H9 (cell line): ENCODE measurements at regions not wholly inside any gene's neighbourhood (a gene's known extent, or its start where the extent isn't known, plus 50 kb on each side); places are given as distances from the start of the nearest gene placed in this dataset.

Experiments
- DNase-seq: peaks from one replicate; pipeline ENCODE4 v3.0.0-alpha.2; 2017
- H2AFZ ChIP-seq: one replicate; pipeline ENCODE4 v1.6.1; 2013; ENCODE audit warnings: mild to moderate bottlenecking, low read length, control low read depth, moderate library complexity
- H2AK5ac ChIP-seq: 2 replicates; pipeline ENCODE4 v1.6.1; 2013; ENCODE audit warnings: low read length, control low read depth, mixed read lengths; ENCODE audit not compliant: insufficient read length
- H2BK120ac ChIP-seq: one replicate; pipeline ENCODE4 v1.6.1; 2013; ENCODE audit warnings: low read depth, mild to moderate bottlenecking, low read length, control low read depth, inconsistent platforms; ENCODE audit not compliant: poor library complexity, severe bottlenecking
- H2BK12ac ChIP-seq: 2 replicates; pipeline ENCODE4 v1.6.1; 2013; ENCODE audit warnings: low read length, control low read depth, mixed read lengths, low read depth; ENCODE audit not compliant: insufficient read length
- H2BK15ac ChIP-seq: 2 replicates; pipeline ENCODE4 v1.6.1; 2013; ENCODE audit warnings: low read depth, low read length, control low read depth
- H2BK20ac ChIP-seq: one replicate; pipeline ENCODE4 v1.6.1; 2013; ENCODE audit warnings: low read depth, mild to moderate bottlenecking, low read length, control low read depth, inconsistent platforms; ENCODE audit not compliant: poor library complexity, severe bottlenecking
- H2BK5ac ChIP-seq: 2 replicates; pipeline ENCODE4 v1.6.1; 2013; ENCODE audit warnings: low read length, control low read depth, mixed read lengths; ENCODE audit not compliant: insufficient read length
- H3K14ac ChIP-seq: 2 replicates; pipeline ENCODE4 v1.6.1; 2013; ENCODE audit warnings: low read length, control low read depth; ENCODE audit not compliant: insufficient read depth
- H3K18ac ChIP-seq: 2 replicates; pipeline ENCODE4 v1.6.1; 2013; ENCODE audit warnings: low read depth, mild to moderate bottlenecking, mixed read lengths, low read length, control low read depth; ENCODE audit not compliant: insufficient read length
- H3K23ac ChIP-seq: 2 replicates; pipeline ENCODE4 v1.6.1; 2013; ENCODE audit warnings: low read length, control low read depth, mixed read lengths, low read depth; ENCODE audit not compliant: insufficient read length
- H3K23me2 ChIP-seq: 2 replicates; pipeline ENCODE4 v1.6.1; 2013; ENCODE audit warnings: low read depth, mild to moderate bottlenecking, mixed read lengths, low read length, control low read depth; ENCODE audit not compliant: insufficient read length, poor library complexity, severe bottlenecking
- H3K27ac ChIP-seq: 2 replicates; pipeline ENCODE4 v1.5.1; 2013; ENCODE audit warnings: low read length, control low read depth, mixed read lengths, low read depth; ENCODE audit not compliant: insufficient read length
- H3K27me3 ChIP-seq: 2 replicates; pipeline ENCODE4 v1.6.1; 2013; ENCODE audit warnings: low read length, control low read depth, inconsistent platforms; ENCODE audit not compliant: insufficient read depth
- H3K4ac ChIP-seq: 2 replicates; pipeline ENCODE4 v1.6.1; 2013; ENCODE audit warnings: low read depth, mild to moderate bottlenecking, control low read depth, inconsistent platforms, low read length, moderate library complexity
- H3K4me1 ChIP-seq: 2 replicates; pipeline ENCODE4 v1.6.1; 2013; ENCODE audit warnings: low read length, control low read depth, inconsistent platforms; ENCODE audit not compliant: insufficient read depth
- H3K4me2 ChIP-seq: 2 replicates; pipeline ENCODE4 v1.6.1; 2013; ENCODE audit warnings: low read length, control low read depth, mixed read lengths; ENCODE audit not compliant: insufficient read length, insufficient read depth
- H3K56ac ChIP-seq: 2 replicates; pipeline ENCODE4 v1.6.1; 2013; ENCODE audit warnings: low read depth, mild to moderate bottlenecking, mixed read lengths, low read length, control low read depth; ENCODE audit not compliant: insufficient read length
- H3K79me1 ChIP-seq: 2 replicates; pipeline ENCODE4 v1.6.1; 2013; ENCODE audit warnings: low read depth, mild to moderate bottlenecking, moderate library complexity, low read length, control low read depth, inconsistent platforms; ENCODE audit not compliant: insufficient read depth, poor library complexity, severe bottlenecking
- H3K79me2 ChIP-seq: 2 replicates; pipeline ENCODE4 v1.6.1; 2013; ENCODE audit warnings: low read length, control low read depth, inconsistent platforms; ENCODE audit not compliant: insufficient read depth
- H3K9ac ChIP-seq: 2 replicates; pipeline ENCODE4 v1.6.1; 2013; ENCODE audit warnings: low read length, control low read depth, mixed read lengths; ENCODE audit not compliant: insufficient read length; ENCODE audit errors: extremely low read depth
- H3K9me3 ChIP-seq: one replicate; pipeline ENCODE4 v1.6.1; 2013; ENCODE audit warnings: low read depth, low read length, inconsistent platforms; ENCODE audit not compliant: control insufficient read depth
- H3T11ph ChIP-seq: one replicate; pipeline ENCODE4 v1.6.1; 2013; ENCODE audit warnings: mild to moderate bottlenecking, low read length, control low read depth, inconsistent platforms
- H4K20me1 ChIP-seq: one replicate; pipeline ENCODE4 v1.6.1; 2013; ENCODE audit not compliant: control insufficient read depth, insufficient read length, insufficient read depth
- H4K5ac ChIP-seq: 2 replicates; pipeline ENCODE4 v1.6.1; 2013; ENCODE audit warnings: low read depth, mild to moderate bottlenecking, mixed read lengths, low read length, control low read depth; ENCODE audit not compliant: insufficient read length
- H4K8ac ChIP-seq: replicated peaks from 2 replicates; pipeline ENCODE4 v1.6.1; 2013; ENCODE audit warnings: low read length, control low read depth, mixed read lengths, low read depth; ENCODE audit not compliant: insufficient read length
- H4K91ac ChIP-seq: 2 replicates; pipeline ENCODE4 v1.6.1; 2013; ENCODE audit warnings: low read depth, mild to moderate bottlenecking, moderate library complexity, mixed read lengths, low read length, control low read depth; ENCODE audit not compliant: insufficient read length
- H3K27ac Mint-ChIP-seq, 3 experiments: 2 replicates in 2 of 3; 3 replicates in 1 of 3; pipeline ENCODE4 v1.8.0; 2020 to 2021; ENCODE audit warnings: mixed read lengths in 3 of 3, mild to moderate bottlenecking in 1 of 3, moderate library complexity in 1 of 3
- H3K27me3 Mint-ChIP-seq: 2 replicates; pipeline ENCODE4 v1.8.0; 2021; ENCODE audit warnings: low read depth, mild to moderate bottlenecking, moderate library complexity, mixed read lengths
- H3K36me3 Mint-ChIP-seq, 3 experiments: 2 replicates in 2 of 3; 3 replicates in 1 of 3; pipeline ENCODE4 v1.8.0; 2020 to 2021; ENCODE audit warnings: low read depth in 3 of 3, mixed read lengths in 3 of 3; ENCODE audit not compliant: insufficient read depth in 1 of 3
- H3K4me1 Mint-ChIP-seq, 2 experiments: 2 replicates each; pipeline ENCODE4 v1.8.0; 2020; ENCODE audit warnings: mixed read lengths in 2 of 2
- H3K4me3 Mint-ChIP-seq, 2 experiments: 2 replicates in 1 of 2; 3 replicates in 1 of 2; pipeline ENCODE4 v1.8.0; 2020 to 2021; ENCODE audit warnings: mild to moderate bottlenecking in 2 of 2, mixed read lengths in 2 of 2, moderate library complexity in 1 of 2
- H3K9me3 Mint-ChIP-seq, 2 experiments: 2 replicates in 1 of 2; 3 replicates in 1 of 2; pipeline ENCODE4 v1.8.0; 2020; ENCODE audit warnings: mild to moderate bottlenecking in 2 of 2, mixed read lengths in 2 of 2, moderate library complexity in 1 of 2
- CTCF ChIP-seq: fragments of 200-600 bp; sonication (generic); conservative IDR thresholded peaks from 3 replicates; pipeline ENCODE4 v1.8.0; 2021; ENCODE audit warnings: antibody characterized with exemption, mild to moderate bottlenecking
- WGBS: extraction: QIAGEN DNeasy Blood & Tissue Kit; methylation state at CpG from one replicate; pipeline ENCODE4 v1.1.7; 2013; ENCODE audit warnings: missing lambda C conversion rate, low lambda C conversion rate, mixed read lengths; ENCODE audit not compliant: insufficient read length; ENCODE audit errors: extremely low coverage; 5-methylcytosine and 5-hydroxymethylcytosine counted together

GRCh38 chr15:87792250-87793040 is 464.1 kb downstream of the NTRK3 start:
- Histone ChIP-seq H3K14ac (no peak overlapping the region), H4K20me1 (no peaks in the 10 kb centered on the region), H2BK20ac (no peak overlapping the region), H4K91ac (no peak overlapping the region), H2AK5ac (no peak overlapping the region), H3K23me2 (no peaks in the 10 kb centered on the region), H2BK12ac (no peak overlapping the region), H2BK5ac (no peak overlapping the region), H2AFZ (no peak overlapping the region), H3K4me1 (no peaks in the 10 kb centered on the region), H3K27me3 (no peaks in the 10 kb centered on the region), H3K79me1 (no peaks in the 10 kb centered on the region), H3K23ac (no peak overlapping the region), H2BK120ac (no peak overlapping the region), H4K8ac (no peak overlapping the region), H3K79me2 (no peaks in the 10 kb centered on the region), H3K4me2 (no peak overlapping the region), H4K5ac (no peak overlapping the region), H2BK15ac (no peak overlapping the region), H3K4ac (no peak overlapping the region), H3T11ph (no peak overlapping the region), H3K27ac (no peak overlapping the region), H3K56ac (no peak overlapping the region), H3K18ac (no peak overlapping the region), H3K9me3 (no peaks in the 10 kb centered on the region), H3K9ac (no peak overlapping the region)
- Mint-ChIP-seq H3K4me3 (no peak overlapping the region), H3K27me3 (peaks cover 11% of the 10 kb centered on the region), H3K27ac (no peak overlapping the region), H3K4me1 (no peaks in the 10 kb centered on the region), H3K36me3 (no peaks in the 10 kb centered on the region), H3K9me3 (no peaks in the 10 kb centered on the region)
- no CpG with 5 or more reads among the region's 6 CpGs for WGBS
- no peak for TF ChIP-seq CTCF
- no peak for DNase-seq
